Breast epithelium (tissue), 3 donors: ENCODE measurements at regions not wholly inside any gene's neighbourhood (a gene's known extent, or its start where the extent isn't known, plus 50 kb on each side); places are given as distances from the start of the nearest gene placed in this dataset.

Source experiments
- POLR2AphosphoS5 ChIP-seq, 3 donors: sonication (generic); formaldehyde crosslinking; IDR thresholded peaks; one replicate each; pipeline ENCODE4 v1.6.1; 2017; ENCODE audit warnings: antibody characterized with exemption in 3 of 3
- TF ChIP-seq, protein P1 (sequence below), 3 donors: fragments of 450-650 bp; IDR thresholded peaks; one replicate each; pipeline ENCODE4 v1.5.1; 2016 to 2017; ENCODE audit warnings: antibody characterized with exemption in 3 of 3, mild to moderate bottlenecking in 3 of 3, moderate library complexity in 3 of 3

DNA sequence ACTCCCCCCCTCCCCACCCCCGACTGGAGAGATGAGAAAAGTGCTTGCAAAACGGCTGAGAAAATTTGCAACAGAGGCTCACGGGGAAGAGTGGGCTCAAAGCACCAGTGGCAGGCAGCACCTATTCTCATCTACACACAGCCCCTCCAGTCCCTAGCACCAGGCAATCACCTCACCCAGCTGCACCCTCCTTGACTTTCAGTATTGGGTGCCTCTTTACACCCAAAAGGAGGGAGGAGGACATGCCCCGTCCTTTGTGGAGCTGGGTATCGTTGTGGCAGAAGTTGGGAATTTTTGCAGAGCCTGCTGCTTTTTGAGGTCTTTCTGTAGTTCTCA lies 182.8 kb upstream of the TOPAZ1 start:
- TF ChIP-seq, protein P1, sequence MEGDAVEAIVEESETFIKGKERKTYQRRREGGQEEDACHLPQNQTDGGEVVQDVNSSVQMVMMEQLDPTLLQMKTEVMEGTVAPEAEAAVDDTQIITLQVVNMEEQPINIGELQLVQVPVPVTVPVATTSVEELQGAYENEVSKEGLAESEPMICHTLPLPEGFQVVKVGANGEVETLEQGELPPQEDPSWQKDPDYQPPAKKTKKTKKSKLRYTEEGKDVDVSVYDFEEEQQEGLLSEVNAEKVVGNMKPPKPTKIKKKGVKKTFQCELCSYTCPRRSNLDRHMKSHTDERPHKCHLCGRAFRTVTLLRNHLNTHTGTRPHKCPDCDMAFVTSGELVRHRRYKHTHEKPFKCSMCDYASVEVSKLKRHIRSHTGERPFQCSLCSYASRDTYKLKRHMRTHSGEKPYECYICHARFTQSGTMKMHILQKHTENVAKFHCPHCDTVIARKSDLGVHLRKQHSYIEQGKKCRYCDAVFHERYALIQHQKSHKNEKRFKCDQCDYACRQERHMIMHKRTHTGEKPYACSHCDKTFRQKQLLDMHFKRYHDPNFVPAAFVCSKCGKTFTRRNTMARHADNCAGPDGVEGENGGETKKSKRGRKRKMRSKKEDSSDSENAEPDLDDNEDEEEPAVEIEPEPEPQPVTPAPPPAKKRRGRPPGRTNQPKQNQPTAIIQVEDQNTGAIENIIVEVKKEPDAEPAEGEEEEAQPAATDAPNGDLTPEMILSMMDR (IDR thresholded peaks at IDR 0.05): no peak
- no peak for TF ChIP-seq POLR2AphosphoS5 (IDR thresholded peaks at IDR 0.05)
